ENCODE measurements at regions not wholly inside any gene's neighbourhood (a gene's known extent, or its start where the extent isn't known, plus 50 kb on each side); places are given as distances from the start of the nearest gene placed in this dataset.

- no peak overlapping the region for H3K27ac ChIP-seq
These were observed 342.3 kb upstream of the CFAP20DC start for GRCh38 chr3:59392116-59392515.

GRCh38 chr3:59391131-59391530 is 341.3 kb upstream of the CFAP20DC start:
- TF ChIP-seq CTCF (IDR thresholded peaks at IDR 0.05), result no peak
- no peak overlapping the region for H3K27ac ChIP-seq
- DNase-seq (ENCODE audit: low spot score), result no peak
- H3K4me3 ChIP-seq, result no peak overlapping the region

More at GRCh38 chr3:59392116-59392515, 342.3 kb upstream of the CFAP20DC start:
- no peak for TF ChIP-seq CTCF (IDR thresholded peaks at IDR 0.05)
- H3K4me3 ChIP-seq, result no peak overlapping the region
- no peak for DNase-seq (ENCODE audit: low spot score)

GRCh38 chr3:59388555-59389270 is 338.9 kb upstream of the CFAP20DC start:
- TF ChIP-seq CTCF (IDR thresholded peaks at IDR 0.05), result no peak
- no peak for DNase-seq (ENCODE audit: low spot score)
- H3K4me3 ChIP-seq, result no peak overlapping the region
- H3K27ac ChIP-seq, result no peak overlapping the region

GRCh38 chr3:59386165-59386564 is 336.3 kb upstream of the CFAP20DC start:
- no peak for DNase-seq (ENCODE audit: low spot score)
- Histone ChIP-seq H3K27ac (no peak overlapping the region), H3K4me3 (no peak overlapping the region)
- no peak for TF ChIP-seq CTCF (IDR thresholded peaks at IDR 0.05)

GRCh38 chr3:59385547-59385946 is 335.7 kb upstream of the CFAP20DC start:
- no peak for TF ChIP-seq CTCF (IDR thresholded peaks at IDR 0.05)
- H3K27ac ChIP-seq, result no peak overlapping the region
- DNase-seq (ENCODE audit: low spot score), result no peak
- no peak overlapping the region for H3K4me3 ChIP-seq

- DNase-seq (ENCODE audit: low spot score), result no peak
- no peak overlapping the region for H3K4me3 ChIP-seq
- no peak for TF ChIP-seq CTCF (IDR thresholded peaks at IDR 0.05)
- no peak overlapping the region for H3K27ac ChIP-seq
These were observed 331.5 kb upstream of the CFAP20DC start for GRCh38 chr3:59381282-59381681.

- TF ChIP-seq CTCF (IDR thresholded peaks at IDR 0.05), result no peak
- H3K27ac ChIP-seq, result no peak overlapping the region
- DNase-seq (ENCODE audit: low spot score), result no peak
- H3K4me3 ChIP-seq, result no peak overlapping the region
These were observed 330.3 kb upstream of the CFAP20DC start for GRCh38 chr3:59380146-59380545.
